Stimulated activated CD4-positive, alpha-beta T cell treated with anti-CD3 and anti-CD28 coated beads, TNF-alpha, amount 100 ng/mL, for 24 hours (primary cell): ENCODE measurements at regions not wholly inside any gene's neighbourhood (a gene's known extent, or its start where the extent isn't known, plus 50 kb on each side); places are given as distances from the start of the nearest gene placed in this dataset.
"Not testable (repeated sequence)": the region's sequence is repeated elsewhere in the genome, so short reads cannot be mapped to it uniquely, and the experiment has no call there.

Experiments
- DNase-seq, 3 experiments: peaks; one replicate each; pipeline ENCODE4 v3.0.0-alpha.2; 2020; ENCODE audit warnings: low read depth in 3 of 3

GRCh38 chr13:23947893-23948292, 50.6 kb upstream of the C1QTNF9B start:
- DNase-seq: no peak

GRCh38 chr13:23949200-23949599, 51.9 kb upstream of the C1QTNF9B start:
- no peak for DNase-seq

DNA sequence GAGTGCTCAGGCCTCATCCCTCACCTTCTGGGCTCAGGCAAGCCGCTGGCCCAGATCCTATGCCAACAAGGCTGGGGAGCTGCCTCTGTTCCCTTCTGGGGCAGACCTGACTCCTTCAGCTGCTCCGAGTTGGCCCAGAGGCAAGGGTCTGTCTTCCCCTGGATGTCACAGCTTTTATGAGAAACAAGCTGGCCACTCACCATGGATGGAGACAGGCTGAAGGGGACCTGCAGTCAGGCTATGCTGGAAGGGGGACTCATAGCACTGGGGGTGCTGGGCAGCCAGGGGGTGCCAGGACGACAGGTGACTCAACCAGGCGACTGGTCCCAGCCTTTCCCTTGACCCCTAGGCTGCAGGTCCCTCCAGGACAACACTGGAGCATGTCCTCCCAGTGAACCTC, 52.4 kb upstream of the C1QTNF9B start:
- no peak for DNase-seq

DNA sequence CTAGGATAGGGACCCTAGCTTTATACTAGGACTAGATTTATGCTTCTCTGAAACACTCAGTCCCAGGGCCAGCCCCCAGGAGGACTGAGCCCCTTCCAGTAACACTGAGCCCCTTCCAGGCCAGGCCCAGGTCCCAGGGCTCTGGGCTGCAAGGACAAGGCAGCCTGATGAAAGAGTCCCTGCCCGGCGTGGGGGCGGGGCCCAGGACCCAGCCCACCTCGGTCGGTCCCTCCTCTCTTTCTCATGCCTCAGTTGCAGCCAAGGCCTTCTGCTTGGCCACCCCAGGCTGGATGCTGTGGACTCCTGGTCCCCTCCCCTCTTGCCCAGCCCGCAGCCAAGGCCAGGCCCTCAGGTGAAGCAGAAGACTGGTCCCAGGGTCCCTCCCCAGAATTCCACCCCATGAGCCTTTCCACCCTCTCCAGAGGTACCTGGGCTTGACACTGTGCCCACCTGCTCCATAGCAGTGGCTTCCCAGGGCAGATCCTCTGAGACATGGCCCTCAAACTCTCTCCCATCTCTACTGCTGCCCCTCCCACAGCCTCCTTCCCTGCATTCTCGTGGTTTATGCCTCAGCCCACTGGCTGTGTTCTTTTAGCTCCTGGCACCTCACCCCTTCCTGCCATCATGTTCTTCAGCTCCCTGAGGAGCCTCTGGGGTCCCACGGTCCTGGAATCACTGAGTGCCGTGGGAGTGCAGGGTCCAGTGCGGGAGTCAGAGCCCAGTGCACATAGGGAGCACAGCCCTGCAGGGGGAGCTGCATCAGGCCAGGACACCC, 53.6 kb upstream of the C1QTNF9B start:
- no peak for DNase-seq

GRCh38 chr13:23952796-23953195, 55.5 kb upstream of the C1QTNF9B start:
- no peak for DNase-seq

DNA sequence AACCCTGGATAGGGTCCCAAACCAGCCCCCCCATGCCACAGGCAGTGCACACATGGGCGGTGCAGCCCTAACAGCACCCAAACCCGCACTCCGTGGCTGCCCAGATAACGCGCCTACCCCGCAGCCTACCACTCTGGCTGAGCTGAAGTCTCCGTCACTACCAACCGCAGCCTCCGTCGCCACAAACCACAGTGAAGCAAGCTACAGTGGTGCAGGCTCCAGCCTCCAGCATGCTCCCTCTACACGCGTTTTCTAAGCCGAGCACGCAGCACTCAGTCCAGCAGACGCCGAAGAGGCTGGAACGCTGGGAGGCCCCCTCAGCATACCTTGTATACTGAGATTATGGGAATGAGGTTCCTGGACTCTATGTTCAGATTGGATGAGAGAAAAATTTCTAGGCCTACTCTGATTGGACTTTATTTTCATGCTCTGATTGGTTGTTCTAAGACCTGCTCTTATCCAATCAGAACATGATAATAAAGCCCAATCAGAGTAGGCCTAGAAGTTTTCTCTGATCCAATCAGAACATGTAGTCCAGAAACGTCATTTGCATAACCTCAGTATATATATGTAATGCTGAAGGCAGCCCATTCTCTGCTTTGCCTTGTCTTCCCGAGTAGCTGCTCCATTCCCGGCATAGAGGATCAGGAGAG, 56.7 kb upstream of the C1QTNF9B start:
- no peak for DNase-seq

DNA sequence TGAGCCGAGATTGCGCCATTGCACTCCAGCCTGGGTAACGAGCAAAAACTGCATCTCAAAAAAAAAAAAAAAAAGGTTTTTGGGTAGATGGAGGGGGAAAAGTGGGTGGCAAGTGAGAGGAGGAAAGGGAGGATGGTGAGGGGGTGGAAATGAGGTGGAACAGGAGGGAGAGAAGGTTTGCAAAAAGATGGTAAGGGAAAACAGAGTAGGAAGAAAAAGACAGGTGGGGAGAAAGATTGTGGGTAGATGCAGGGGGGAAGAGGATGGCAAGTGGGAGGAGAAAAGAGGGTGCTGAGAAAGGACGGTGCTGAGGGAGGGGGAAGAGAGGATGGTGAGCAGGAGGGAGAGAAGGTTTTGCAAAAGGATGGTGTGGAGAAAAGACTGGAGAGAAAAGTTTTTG, 57.8 kb upstream of the C1QTNF9B start:
- DNase-seq: no peak

- DNase-seq: peak in 1 of 3 experiments; percentile 14
Observed at GRCh38 chr13:23956106-23956505, 58.8 kb upstream of the C1QTNF9B start.

GRCh38 chr13:23957981-23958380, 60.7 kb upstream of the C1QTNF9B start:
- no peak for DNase-seq

- DNase-seq: no peak
Observed at GRCh38 chr13:23959231-23959862, 62.0 kb upstream of the C1QTNF9B start.

DNA sequence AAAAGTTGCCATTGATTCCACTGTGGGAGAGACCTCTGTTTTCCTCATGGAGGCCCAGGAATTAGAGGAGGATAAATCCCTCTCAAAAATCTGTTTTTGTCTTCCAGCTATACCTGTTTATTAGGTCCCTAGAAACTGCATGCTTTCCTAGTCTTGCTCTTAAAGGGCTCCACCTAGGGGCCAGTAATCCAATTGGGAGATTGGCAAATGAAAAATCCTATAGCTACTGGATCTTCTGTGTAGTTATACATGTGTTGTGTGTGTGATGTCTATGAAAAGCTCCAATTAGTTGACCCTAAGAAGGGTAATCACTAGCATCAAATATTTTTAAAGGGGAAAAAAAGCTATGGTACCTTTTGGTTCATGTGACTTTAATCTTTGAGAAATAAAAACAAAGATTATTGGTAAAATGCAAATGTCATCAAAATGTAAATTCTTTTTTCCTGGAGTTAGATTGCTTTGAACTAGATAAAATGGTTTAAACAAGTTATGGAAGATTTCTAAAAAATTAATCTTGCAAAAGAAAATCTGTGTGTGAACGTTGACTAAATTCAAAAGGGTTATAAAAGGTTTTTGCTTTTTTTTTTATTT, 63.4 kb upstream of the C1QTNF9B start:
- no peak for DNase-seq

GRCh38 chr13:23963184-23963931, 66.1 kb upstream of the C1QTNF9B start:
- no peak for DNase-seq

DNA sequence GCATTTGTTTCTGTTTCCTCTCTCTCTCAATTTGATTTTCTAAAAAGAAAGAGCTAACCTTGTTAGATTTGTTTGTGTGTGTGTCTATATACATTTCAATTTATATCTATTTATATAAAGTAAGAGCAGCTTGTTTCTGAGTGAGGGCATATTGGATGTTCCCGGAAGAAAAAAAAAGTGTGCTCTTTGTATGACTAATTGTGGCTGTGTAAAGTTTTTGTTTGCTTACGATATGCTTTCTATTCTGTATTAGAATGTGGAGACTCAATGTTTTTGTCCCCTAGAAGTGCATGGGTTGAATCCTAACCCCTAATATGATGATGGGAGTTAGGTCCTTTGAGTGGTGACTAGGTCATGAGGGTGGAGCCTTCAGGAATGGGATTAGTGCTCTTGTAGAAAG, 66.6 kb upstream of the C1QTNF9B start:
- DNase-seq: no peak

GRCh38 chr13:23965346-23965745, 68.0 kb upstream of the C1QTNF9B start:
- DNase-seq: no peak

DNA sequence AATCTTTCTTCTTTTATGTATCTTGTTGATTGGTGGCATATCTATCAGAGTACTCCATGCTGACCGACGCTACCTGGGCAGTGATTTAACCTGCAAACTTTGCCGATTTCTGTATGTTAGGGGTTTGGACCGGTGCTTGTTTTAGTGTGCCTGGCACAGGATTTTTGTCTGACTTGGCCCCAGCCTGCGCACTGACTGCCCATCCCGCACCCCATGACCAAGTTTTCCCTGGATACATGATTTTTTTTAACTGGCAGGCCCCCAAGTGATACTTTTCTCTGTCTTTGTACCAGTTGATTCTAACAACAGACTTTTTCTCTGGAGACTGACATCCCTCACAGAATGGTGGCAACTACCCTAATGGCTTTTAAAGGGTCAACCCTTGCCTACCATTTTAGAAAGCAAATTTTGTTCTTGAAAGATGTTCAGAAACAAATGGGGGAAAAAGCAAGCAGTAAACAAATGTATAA, 69.0 kb upstream of the C1QTNF9B start:
- no peak for DNase-seq

GRCh38 chr13:23966691-23967615, 69.7 kb upstream of the C1QTNF9B start:
- no peak for DNase-seq

DNA sequence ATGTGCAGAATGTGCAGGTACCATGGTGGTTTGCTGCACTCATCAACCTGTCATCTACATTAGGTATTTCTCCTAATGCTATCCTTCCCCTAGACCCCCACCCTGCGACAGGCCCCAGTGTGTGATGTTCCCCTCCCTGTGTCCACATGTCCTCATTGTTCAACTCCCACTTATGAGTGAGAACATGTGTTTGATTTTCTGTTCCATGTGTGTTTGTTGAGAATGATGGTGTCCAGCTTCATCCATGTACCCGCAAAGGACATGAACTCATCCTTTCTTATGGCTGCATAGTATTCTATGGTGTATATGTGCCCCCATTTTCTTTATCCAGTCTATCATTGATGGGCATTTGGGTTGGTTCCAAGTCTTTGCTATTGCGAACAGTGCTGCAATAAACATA, 70.5 kb upstream of the C1QTNF9B start:
- not testable (repeated sequence) for DNase-seq

- no peak for DNase-seq
Observed at GRCh38 chr13:23969647-23970046, 72.3 kb upstream of the C1QTNF9B start.

GRCh38 chr13:23979361-23980159, 82.3 kb upstream of the C1QTNF9B start:
- peak in 1 of 3 experiments; percentile 14 for DNase-seq

GRCh38 chr13:23980160-23980551, 82.9 kb upstream of the C1QTNF9B start:
- peak; percentile 71 to 84 (median 75) for DNase-seq
